NCI-H1694 (cell line): ENCODE measurements at regions not wholly inside any gene's neighbourhood (a gene's known extent, or its start where the extent isn't known, plus 50 kb on each side); places are given as distances from the start of the nearest gene placed in this dataset.
A peak's percentile ranks its signal among the peaks of the same experiment; 100 is the strongest.

Experiments
- DNase-seq: peaks from one replicate; lab custom pipeline; 2025; lab: John Stamatoyannopoulos, UW

DNA sequence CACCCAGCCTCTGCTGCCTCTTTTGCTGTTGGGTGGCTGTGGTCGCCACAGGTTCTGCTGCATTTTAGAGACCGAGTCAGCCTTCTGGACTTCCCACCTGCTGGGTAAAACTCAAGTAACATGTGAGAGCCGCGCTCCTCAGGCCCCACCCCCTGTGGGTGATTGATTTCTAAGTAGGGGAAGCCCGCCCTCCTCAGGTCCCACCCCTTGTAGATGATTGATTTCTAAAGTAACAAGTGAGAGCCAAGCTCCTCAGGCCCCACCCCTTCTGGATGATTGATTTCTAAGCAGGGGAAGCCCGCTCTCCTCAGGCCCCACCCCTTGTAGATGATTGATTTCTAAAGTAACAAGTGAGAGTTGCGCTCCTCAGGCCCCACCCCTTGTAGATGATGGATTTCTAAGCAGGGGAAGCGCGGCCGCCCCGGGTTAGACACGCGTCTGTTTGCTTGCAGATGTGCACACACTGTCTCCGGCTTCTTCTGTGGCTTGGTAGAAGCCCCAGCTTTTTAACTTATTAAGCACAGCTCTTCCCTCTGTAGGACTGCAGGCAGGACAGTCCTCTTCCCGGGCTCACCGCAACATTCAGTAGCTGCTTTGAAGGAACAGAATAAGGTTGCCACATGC lies 83.4 kb downstream of the FAM43A start:
- peak; percentile 78 for DNase-seq

DNA sequence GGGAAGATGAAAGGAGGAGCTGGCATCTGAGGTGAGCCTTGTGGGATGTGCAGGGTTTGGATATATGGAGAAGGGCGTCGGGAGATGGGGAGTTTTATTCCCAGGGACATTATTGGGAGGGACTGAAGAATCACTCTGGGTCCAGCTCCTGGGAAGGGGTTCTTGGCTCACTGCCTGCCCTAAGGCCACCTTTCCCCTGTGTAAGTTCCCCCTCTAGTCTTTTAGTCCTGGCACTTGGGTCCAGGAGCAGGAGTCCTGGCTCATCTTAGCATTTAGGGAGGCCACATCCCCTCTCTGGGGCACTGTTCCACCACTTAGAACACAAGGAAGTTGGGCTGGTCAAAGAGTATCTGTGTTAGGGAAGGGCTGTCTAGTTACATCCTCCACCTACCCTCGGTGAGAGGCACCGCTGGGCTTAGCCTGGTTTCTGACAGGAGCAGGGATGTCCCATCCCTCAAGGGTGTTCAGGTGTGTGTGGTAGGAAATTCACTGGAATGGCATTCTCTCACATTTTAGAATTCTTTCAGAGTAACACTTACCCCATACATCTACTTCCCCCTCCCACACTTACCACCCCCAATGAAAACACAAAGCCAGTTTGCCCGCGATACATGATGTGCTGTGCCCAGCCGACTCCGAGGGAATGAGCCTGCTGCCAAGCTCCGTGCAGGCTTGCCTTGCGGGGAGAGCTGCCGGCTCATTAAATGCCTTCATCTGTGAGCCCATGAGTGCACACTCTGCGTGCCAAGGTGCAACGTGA lies 86.7 kb downstream of the FAM43A start:
- DNase-seq: peak; percentile 37

DNA sequence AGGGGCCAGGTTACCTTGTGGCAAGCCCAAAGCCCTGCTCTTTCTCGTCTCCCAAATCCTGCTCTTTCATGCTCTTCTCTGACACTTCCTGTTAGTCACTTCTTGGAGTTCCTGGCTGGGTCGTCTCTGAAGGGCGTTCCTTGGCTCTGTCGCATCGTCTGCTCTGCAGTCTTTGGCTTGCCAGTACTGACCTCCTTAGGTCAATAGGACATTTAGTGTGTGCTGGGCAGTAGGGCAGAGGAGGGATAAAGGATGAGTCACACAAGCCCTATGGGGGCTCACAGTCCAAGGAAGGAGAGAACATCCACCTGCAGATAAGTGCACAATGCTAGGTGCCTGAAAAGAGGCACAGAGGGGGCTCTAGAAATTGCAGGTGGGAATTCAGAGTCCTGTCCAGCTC lies 87.5 kb downstream of the FAM43A start:
- DNase-seq: no peak

- no peak for DNase-seq
These were observed 88.2 kb downstream of the FAM43A start for GRCh38 chr3:194773771-194774455.

DNA sequence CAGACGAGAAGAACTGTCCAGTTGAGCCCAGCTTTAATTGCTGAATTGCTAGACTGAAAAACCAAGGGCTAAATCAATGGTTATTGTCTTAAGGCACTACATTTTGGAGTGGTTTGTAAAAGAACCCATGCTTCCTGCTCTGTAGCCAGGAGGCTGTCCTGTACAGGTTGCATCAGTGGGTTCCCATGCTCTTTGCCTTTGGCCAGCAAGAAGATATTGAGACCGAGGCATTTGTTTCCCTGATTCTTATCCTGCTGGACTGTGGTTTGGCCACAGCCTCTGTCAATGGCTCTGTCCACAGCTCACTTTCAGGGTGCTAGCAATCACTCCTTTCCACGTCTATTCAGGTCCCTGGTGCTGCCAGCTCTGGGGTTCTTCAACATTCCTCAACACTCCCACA lies 89.6 kb downstream of the FAM43A start:
- DNase-seq: no peak

GRCh38 chr3:194775731-194776130 lies 90.0 kb downstream of the FAM43A start:
- DNase-seq: no peak

- no peak for DNase-seq
These were observed 92.0 kb downstream of the FAM43A start for GRCh38 chr3:194777729-194778128.

- no peak for DNase-seq
These were observed 94.1 kb downstream of the FAM43A start for GRCh38 chr3:194779729-194780224.

GRCh38 chr3:194780706-194781105 lies 95.0 kb downstream of the FAM43A start:
- no peak for DNase-seq

- DNase-seq: no peak
These were observed 95.9 kb downstream of the FAM43A start for GRCh38 chr3:194781617-194782016.

DNA sequence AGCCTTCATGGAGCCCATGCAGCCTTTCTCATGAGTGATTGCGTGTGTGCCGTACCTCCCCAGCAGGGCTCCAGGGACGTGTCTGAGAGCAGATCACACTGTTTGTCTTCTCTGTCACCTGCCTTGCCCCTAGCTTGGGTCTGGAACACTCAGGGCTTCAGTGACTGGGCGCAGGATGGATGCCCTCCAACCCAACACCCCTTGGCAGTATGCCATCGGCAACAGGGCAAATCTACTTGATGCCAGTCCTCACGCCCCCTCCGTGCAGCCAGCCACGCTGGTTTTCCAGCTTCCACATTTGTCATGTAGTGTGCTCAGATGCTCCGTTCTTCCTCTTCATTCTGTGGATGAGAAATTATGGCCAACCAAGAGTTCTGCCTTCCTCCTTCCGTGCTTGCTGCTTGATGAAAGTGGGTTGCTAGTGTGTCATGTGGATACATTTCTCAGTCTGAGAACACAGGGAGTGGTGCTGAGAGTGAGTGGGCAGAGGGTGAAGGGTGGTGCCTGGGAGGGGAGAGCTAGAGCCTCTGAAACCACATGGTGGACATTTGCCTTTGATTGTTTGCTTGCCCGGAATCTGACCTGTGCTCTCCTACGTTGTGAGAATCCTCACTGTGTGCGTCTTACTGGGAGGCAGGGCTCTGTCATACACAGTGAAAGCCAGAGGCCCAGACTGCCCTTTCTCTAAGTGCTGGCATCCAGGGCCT lies 97.2 kb downstream of the FAM43A start:
- no peak for DNase-seq

DNA sequence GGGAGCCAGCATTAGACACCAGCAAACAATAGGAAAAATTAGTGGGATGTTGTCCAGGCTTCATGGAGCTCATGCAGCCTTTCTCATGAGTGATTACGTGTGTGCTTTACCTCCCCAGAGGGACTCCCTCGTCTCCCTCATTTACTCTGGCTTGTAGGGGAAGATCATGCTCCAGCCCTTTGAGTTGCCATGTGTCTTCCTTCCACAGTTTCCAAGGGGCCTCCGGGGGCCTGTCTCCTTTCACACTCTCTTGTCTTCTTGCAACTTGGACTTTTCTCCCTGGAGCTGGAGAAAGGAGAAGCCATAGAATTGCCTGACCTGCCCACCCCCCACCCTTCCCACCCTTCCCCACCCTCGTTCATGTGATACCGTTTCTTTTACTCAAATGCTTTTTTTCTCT lies 98.7 kb downstream of the FAM43A start:
- no peak for DNase-seq

DNA sequence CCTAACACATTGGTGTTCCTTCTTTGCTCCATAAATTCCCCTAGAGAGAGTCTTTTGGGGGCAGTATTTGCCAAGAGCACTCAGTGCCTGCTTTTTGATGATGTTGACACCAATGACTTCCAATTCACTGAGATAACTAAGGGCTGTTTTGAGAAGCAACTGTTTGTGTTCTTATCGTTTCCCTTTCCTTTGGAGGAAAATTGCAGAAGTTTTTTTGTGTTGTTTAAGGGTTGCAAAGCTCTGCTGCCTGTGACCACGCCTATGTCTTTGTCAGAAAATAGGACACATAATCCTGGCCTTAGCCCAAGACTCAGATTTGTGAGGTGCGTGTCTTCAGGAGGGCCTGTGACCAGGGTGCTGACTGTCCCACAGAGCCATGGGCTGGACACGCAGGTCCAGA lies 99.6 kb downstream of the FAM43A start:
- no peak for DNase-seq

DNA sequence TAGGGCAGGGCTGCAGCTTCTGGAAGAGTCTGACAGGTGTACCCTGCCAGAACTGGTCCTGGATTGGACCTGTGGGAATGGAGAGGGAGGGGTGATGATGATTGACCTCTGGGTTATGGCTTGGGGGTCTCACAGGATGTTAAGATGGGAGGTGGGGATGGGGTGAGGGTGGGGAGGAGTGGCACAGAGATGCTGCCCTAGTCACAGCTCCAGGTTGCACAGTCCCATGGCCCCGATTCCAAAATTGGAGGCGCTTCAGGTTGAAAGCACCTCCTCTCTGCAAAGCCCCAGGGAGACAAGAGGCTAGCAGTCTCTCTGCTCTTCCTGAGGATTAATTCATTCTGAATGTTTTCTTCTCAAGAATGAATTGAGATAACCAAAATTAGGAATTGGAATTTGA lies 101.4 kb downstream of the FAM43A start:
- no peak for DNase-seq

- no peak for DNase-seq
These were observed 102.0 kb downstream of the FAM43A start for GRCh38 chr3:194787650-194788049.

DNA sequence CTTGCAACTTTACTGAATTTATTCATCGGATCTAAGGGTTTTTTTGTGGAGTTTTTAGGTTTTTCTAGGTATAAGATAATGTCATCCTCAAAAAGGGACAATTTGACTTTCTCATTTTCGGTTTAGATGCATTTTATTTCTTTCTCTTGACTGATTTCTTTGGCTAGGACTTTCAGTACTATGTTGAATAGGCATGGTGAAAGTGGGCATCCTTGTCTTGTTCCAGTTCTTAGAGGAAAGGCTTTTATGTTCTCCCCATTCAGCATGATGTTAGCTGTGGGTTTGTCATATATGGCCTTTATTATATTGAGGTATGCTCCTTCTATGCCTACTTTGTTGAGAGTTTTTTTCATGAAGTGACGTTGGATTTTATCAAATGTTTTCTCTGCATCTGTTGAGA lies 106.7 kb downstream of the FAM43A start:
- no peak for DNase-seq

GRCh38 chr3:194797555-194798250 lies 112.0 kb downstream of the FAM43A start:
- DNase-seq: no peak

DNA sequence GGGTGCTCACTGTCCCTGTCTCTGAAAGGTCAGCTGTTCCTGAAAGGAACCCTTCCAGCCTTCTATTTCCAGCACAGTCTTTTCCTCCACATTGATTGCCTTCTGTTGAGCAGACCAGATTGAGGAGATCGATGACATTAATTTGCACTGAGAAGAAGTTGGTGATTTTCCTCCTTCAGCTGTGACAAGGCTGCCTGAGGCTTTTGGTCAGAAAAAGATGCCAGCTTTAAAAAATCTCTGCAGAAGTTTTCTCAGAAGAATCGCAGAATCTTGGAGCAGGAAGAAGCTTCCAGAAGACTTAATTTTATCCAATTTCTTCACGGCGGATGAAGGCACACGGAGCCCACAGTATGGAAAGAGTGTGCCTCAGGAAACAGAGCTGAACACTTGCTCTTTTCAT lies 112.8 kb downstream of the FAM43A start:
- no peak for DNase-seq

GRCh38 chr3:194800002-194800401 lies 114.3 kb downstream of the FAM43A start:
- DNase-seq: no peak

DNA sequence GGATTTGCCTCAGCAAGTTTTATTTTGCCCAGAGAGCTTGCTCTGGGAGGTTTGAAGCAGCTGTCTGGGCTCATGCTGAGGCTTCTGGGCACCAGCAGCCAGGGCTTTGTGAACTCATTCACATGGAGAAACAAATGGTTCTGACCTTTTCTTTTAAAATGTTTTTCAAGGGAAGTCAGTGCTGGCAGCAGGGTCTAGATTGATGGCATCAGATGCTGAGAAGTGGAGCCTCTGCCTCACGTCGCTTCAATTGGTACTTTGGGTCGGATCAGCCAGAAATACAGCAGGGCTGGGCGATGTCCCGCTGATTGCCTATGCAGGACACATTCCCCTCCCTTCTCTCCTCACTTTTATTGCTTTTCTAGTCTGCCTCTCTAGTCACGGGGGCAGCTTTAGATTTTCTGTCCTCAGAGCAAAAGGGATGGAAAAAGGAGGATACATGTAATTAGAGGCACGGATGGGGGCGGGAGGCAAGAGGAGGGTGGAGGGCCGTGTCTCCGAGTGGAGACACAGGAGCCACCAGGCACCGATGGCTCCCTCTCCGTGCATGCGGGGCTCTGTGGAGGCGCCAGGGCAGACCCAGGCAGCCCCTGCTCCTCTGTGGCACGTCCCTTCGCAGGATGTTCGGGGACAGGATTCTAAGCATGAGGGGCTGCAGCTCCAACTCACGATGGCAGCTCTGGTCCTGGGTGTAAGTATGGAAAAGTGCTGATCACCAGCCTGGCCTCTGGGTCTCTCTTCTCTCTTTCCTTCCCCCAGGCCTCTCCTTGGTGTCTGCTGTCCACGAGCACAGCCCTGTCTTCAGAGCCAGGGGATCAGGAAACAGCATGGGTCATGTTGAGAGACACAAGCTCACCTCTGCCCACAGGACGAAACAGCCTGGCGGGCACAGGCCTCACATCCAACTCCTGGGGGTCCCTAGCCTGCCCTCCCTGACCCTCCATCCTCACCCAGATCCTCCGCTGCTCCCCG lies 116.1 kb downstream of the FAM43A start:
- DNase-seq: no peak

DNA sequence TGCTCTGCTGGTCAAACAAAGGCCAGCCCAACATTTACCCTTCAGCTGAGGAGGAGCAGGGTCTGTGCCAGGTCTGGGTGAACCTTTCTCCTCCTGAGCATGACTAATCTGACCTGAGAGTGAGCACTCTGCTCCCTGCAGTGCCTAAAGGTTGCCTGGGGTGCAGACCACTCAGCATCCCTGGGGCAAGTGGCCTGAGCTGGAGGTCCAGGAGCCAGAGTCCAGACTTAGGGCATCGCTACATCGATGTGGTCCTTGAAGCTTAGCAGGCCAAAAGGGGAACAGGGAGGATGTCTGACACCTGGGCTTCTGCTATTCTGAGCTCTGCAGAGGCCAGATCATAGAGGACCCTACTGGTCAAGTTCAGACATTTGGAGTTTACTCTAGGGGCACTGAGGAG lies 119.1 kb downstream of the FAM43A start:
- DNase-seq: no peak
